RWPE2 (cell line): ENCODE measurements at regions not wholly inside any gene's neighbourhood (a gene's known extent, or its start where the extent isn't known, plus 50 kb on each side); places are given as distances from the start of the nearest gene placed in this dataset.

ENCODE experiments used
- ATAC-seq: fragments of 200-7000 bp; cut with Tn5 transposase; 3 replicates; pipeline ENCODE4 v1.9.1; 2021; ENCODE audit warnings: low read depth
- DNase-seq: peaks from one replicate; pipeline ENCODE4 v3.0.0-alpha.2; 2020; ENCODE audit warnings: low spot score
- H3K27ac ChIP-seq: fragments of 450-650 bp; 2 replicates; pipeline ENCODE4 v1.5.1; 2017; ENCODE audit warnings: mild to moderate bottlenecking; ENCODE audit not compliant: poor library complexity, severe bottlenecking
- H3K27me3 ChIP-seq: fragments of 250-450 bp; sonication (Bioruptor Pico); 2 replicates; pipeline ENCODE4 v1.5.1; 2021; ENCODE audit warnings: mild to moderate bottlenecking, moderate library complexity; ENCODE audit not compliant: insufficient read depth, poor library complexity, severe bottlenecking
- H3K36me3 ChIP-seq: fragments of 250-450 bp; sonication (Bioruptor Pico); 2 replicates; pipeline ENCODE4 v1.5.1; 2020; ENCODE audit warnings: low read depth, mild to moderate bottlenecking, moderate library complexity
- H3K4me1 ChIP-seq: fragments of 250-450 bp; sonication (Bioruptor Pico); 2 replicates; pipeline ENCODE4 v1.5.1; 2021; ENCODE audit warnings: mild to moderate bottlenecking, moderate library complexity; ENCODE audit not compliant: insufficient read depth, poor library complexity, severe bottlenecking
- H3K4me3 ChIP-seq: fragments of 250-450 bp; sonication (Bioruptor Pico); 2 replicates; pipeline ENCODE4 v1.5.1; 2021; ENCODE audit warnings: mild to moderate bottlenecking, moderate library complexity; ENCODE audit not compliant: severe bottlenecking
- H3K9me3 ChIP-seq: fragments of 250-450 bp; sonication (Bioruptor Pico); 2 replicates; pipeline ENCODE4 v1.5.1; 2021; ENCODE audit warnings: mild to moderate bottlenecking, moderate library complexity; ENCODE audit not compliant: severe bottlenecking
- CTCF ChIP-seq: fragments of 450-650 bp; IDR thresholded peaks from one replicate; pipeline ENCODE4 v1.5.1; 2017; ENCODE audit warnings: mild to moderate bottlenecking, moderate library complexity; ENCODE audit not compliant: poor library complexity, severe bottlenecking

- Histone ChIP-seq H3K9me3 (no peaks in the 10 kb centered on the region), H3K4me1 (peaks cover 25% of the 10 kb centered on the region), H3K27me3 (no peaks in the 10 kb centered on the region), H3K36me3 (no peaks in the 10 kb centered on the region), H3K27ac (no peak overlapping the region), H3K4me3 (no peak overlapping the region)
- no peak for TF ChIP-seq CTCF
- ATAC-seq (no peak), DNase-seq (no peak)
Measured at GRCh38 chr4:159003420-159004253, 99.2 kb upstream of the RAPGEF2 start.

GRCh38 chr4:159006202-159006601 lies 96.7 kb upstream of the RAPGEF2 start:
- Histone ChIP-seq H3K9me3 (no peaks in the 10 kb centered on the region), H3K36me3 (no peaks in the 10 kb centered on the region), H3K27me3 (no peaks in the 10 kb centered on the region), H3K4me1 (peaks cover 24% of the 10 kb centered on the region), H3K4me3 (no peak overlapping the region), H3K27ac (peak overlapping the region; percentile 39)
- peak; percentile 96 for ATAC-seq
- peak; percentile 71 for DNase-seq
- peak; percentile 30 for TF ChIP-seq CTCF

- TF ChIP-seq CTCF: no peak
- Histone ChIP-seq H3K4me1 (peaks cover 22% of the 10 kb centered on the region), H3K4me3 (no peak overlapping the region), H3K27me3 (no peaks in the 10 kb centered on the region), H3K27ac (no peak overlapping the region), H3K9me3 (no peaks in the 10 kb centered on the region), H3K36me3 (no peaks in the 10 kb centered on the region)
- no peak for ATAC-seq
- no peak for DNase-seq
Measured at GRCh38 chr4:159008671-159009070, 94.2 kb upstream of the RAPGEF2 start.

- no peaks in the 10 kb centered on the region for H3K36me3 ChIP-seq
- H3K27ac ChIP-seq: no peak overlapping the region
- no peaks in the 10 kb centered on the region for H3K27me3 ChIP-seq
- H3K4me3 ChIP-seq: no peak overlapping the region
- DNase-seq: no peak
- H3K4me1 ChIP-seq: peaks cover 20% of the 10 kb centered on the region
- no peak for ATAC-seq
- no peaks in the 10 kb centered on the region for H3K9me3 ChIP-seq
- TF ChIP-seq CTCF: no peak
Measured at GRCh38 chr4:159009521-159009920, 93.4 kb upstream of the RAPGEF2 start.

GRCh38 chr4:159010100-159010499 lies 92.8 kb upstream of the RAPGEF2 start:
- no peak for TF ChIP-seq CTCF
- Histone ChIP-seq H3K9me3 (no peaks in the 10 kb centered on the region), H3K27me3 (no peaks in the 10 kb centered on the region), H3K4me3 (no peak overlapping the region), H3K36me3 (no peaks in the 10 kb centered on the region), H3K4me1 (peaks cover 20% of the 10 kb centered on the region), H3K27ac (no peak overlapping the region)
- DNase-seq (no peak), ATAC-seq (no peak)
